Gastroesophageal sphincter (tissue), 4 donors: ENCODE measurements at regions not wholly inside any gene's neighbourhood (a gene's known extent, or its start where the extent isn't known, plus 50 kb on each side); places are given as distances from the start of the nearest gene placed in this dataset.

Experiments used
- ATAC-seq: fragments of 150-250 bp; one replicate; pipeline ENCODE4 v1.9.1; 2016; ENCODE audit warnings: mild to moderate bottlenecking, moderate library complexity
- H3K27ac ChIP-seq, 4 donors: fragments of 200-600 bp; sonication (generic) in 3 of 4; 1 replicate in 3 of 4; 2 replicates in 1 of 4; pipeline ENCODE4 v1.5.1; 2016 to 2019
- H3K27me3 ChIP-seq: fragments of 200-600 bp; sonication (generic); one replicate; pipeline ENCODE4 v1.5.1; 2019
- H3K36me3 ChIP-seq, 2 donors: fragments of 200-600 bp; sonication (generic); one replicate each; pipeline ENCODE4 v1.5.1; 2019; ENCODE audit warnings: control low read depth in 1 of 2
- H3K4me1 ChIP-seq, 3 donors: fragments of 200-600 bp; sonication (generic); 1 replicate in 2 of 3; 2 replicates in 1 of 3; pipeline ENCODE4 v1.5.1; 2016 to 2019; ENCODE audit warnings: control low read depth in 2 of 3
- H3K4me3 ChIP-seq, 2 donors: fragments of 200-600 bp; sonication (generic); one replicate each; pipeline ENCODE4 v1.5.1; 2019; ENCODE audit warnings: mild to moderate bottlenecking in 1 of 2, moderate library complexity in 1 of 2
- H3K9me3 ChIP-seq, 3 donors: fragments of 200-600 bp; sonication (generic); one replicate each; pipeline ENCODE4 v1.5.1; 2017 to 2019; ENCODE audit warnings: control low read depth in 2 of 3
- EP300 ChIP-seq: sonication (generic); formaldehyde crosslinking; IDR thresholded peaks from one replicate; pipeline ENCODE4 v1.6.1; 2017; ENCODE audit warnings: antibody characterized with exemption, mild to moderate bottlenecking
- POLR2A ChIP-seq, 2 donors: fragments of 450-650 bp; IDR thresholded peaks; one replicate each; pipeline ENCODE4 v1.6.1; 2017; ENCODE audit warnings: antibody characterized with exemption in 2 of 2, mild to moderate bottlenecking in 2 of 2, moderate library complexity in 1 of 2
- POLR2AphosphoS5 ChIP-seq: sonication (generic); formaldehyde crosslinking; IDR thresholded peaks from one replicate; pipeline ENCODE4 v1.6.1; 2017; ENCODE audit warnings: antibody characterized with exemption
- WGBS, 2 donors: methylation state at CpG; one replicate each; pipeline ENCODE4 v1.1.5; 2018; ENCODE audit warnings: low coverage in 1 of 2; 5-methylcytosine and 5-hydroxymethylcytosine counted together
- TF ChIP-seq, protein P1 (sequence below), 4 experiments: fragments of 200-600 bp in 2 of 4; fragments of 450-650 bp in 2 of 4; sonication (generic) in 1 of 4; IDR thresholded peaks; one replicate each; pipeline ENCODE4 v1.5.1; 2017 to 2019; ENCODE audit warnings: antibody characterized with exemption in 4 of 4, mild to moderate bottlenecking in 2 of 4, moderate library complexity in 2 of 4

DNA sequence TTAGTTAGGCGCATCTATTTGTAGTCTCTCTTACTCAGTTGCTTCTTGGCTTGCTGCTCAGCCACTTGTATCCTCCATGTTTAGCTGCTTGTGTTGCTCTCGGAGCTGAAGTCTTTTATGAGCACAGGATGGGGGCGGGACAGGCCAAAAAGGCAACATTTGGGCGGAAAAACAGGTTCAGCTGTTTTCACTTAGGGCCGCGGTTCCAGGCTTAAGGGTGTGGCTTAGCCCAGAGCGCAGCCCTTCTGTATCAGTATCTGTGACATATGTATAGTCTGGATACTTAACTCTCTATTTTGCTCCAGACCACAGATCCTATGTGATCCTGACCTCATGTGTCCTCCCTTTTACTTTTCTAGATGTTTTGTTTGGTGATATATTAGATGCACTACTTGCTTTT is 763.5 kb downstream of the SUCLG1 start:
- TF ChIP-seq POLR2A (IDR thresholded peaks at IDR 0.05) (no peak), POLR2AphosphoS5 (no peak), EP300 (no peak)
- TF ChIP-seq, protein P1, sequence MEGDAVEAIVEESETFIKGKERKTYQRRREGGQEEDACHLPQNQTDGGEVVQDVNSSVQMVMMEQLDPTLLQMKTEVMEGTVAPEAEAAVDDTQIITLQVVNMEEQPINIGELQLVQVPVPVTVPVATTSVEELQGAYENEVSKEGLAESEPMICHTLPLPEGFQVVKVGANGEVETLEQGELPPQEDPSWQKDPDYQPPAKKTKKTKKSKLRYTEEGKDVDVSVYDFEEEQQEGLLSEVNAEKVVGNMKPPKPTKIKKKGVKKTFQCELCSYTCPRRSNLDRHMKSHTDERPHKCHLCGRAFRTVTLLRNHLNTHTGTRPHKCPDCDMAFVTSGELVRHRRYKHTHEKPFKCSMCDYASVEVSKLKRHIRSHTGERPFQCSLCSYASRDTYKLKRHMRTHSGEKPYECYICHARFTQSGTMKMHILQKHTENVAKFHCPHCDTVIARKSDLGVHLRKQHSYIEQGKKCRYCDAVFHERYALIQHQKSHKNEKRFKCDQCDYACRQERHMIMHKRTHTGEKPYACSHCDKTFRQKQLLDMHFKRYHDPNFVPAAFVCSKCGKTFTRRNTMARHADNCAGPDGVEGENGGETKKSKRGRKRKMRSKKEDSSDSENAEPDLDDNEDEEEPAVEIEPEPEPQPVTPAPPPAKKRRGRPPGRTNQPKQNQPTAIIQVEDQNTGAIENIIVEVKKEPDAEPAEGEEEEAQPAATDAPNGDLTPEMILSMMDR (IDR thresholded peaks at IDR 0.05): no peak
- Histone ChIP-seq H3K27ac (no peak overlapping the region), H3K4me3 (no peak overlapping the region), H3K4me1 (no peaks in the 10 kb centered on the region), H3K9me3 (no peaks in the 10 kb centered on the region), H3K36me3 (no peaks in the 10 kb centered on the region), H3K27me3 (no peaks in the 10 kb centered on the region)
- 80 to 92% methylated on average over 2 to 5 of the region's 7 CpGs for WGBS, 2 donors
- ATAC-seq: no peak

- H3K36me3 ChIP-seq: no peaks in the 10 kb centered on the region
- WGBS, 2 donors: 40% methylated on average over 1 of the region's 13 CpGs; no CpG with 5 or more reads in 1 of the 2 donors
- ATAC-seq: no peak
- H3K4me3 ChIP-seq: no peak overlapping the region
- H3K9me3 ChIP-seq: no peaks in the 10 kb centered on the region
- no peak for TF ChIP-seq EP300
- TF ChIP-seq POLR2A (IDR thresholded peaks at IDR 0.05): no peak
- TF ChIP-seq POLR2AphosphoS5: no peak
- TF ChIP-seq, protein P1 (IDR thresholded peaks at IDR 0.05): no peak
- H3K4me1 ChIP-seq: no peaks in the 10 kb centered on the region
- H3K27me3 ChIP-seq: no peaks in the 10 kb centered on the region
- no peak overlapping the region for H3K27ac ChIP-seq
These were observed 764.0 kb downstream of the SUCLG1 start for GRCh38 chr2:83695037-83695436.

DNA sequence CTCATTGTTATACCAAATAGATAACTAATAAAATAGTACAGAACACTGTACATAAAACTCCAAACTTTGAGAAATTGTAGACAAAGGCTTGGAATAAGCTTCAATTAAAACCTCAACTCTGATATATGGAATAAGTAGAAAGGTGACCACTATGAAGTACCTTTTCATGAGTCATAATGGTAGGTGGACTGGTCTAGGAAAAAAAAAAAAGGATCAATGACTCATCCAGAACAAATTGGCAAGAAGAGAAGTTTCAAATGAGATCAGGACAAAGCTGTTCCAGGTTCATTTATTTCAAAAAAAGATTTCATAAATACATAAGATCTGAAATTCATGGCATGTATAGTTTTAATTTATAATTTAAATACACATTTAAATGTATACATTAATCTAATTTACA is 769.7 kb downstream of the SUCLG1 start:
- no peak for ATAC-seq
- Histone ChIP-seq H3K27ac (no peak overlapping the region), H3K9me3 (no peaks in the 10 kb centered on the region), H3K4me3 (no peak overlapping the region), H3K36me3 (no peaks in the 10 kb centered on the region), H3K27me3 (no peaks in the 10 kb centered on the region), H3K4me1 (no peaks in the 10 kb centered on the region)
- TF ChIP-seq POLR2AphosphoS5 (no peak), EP300 (no peak)

DNA sequence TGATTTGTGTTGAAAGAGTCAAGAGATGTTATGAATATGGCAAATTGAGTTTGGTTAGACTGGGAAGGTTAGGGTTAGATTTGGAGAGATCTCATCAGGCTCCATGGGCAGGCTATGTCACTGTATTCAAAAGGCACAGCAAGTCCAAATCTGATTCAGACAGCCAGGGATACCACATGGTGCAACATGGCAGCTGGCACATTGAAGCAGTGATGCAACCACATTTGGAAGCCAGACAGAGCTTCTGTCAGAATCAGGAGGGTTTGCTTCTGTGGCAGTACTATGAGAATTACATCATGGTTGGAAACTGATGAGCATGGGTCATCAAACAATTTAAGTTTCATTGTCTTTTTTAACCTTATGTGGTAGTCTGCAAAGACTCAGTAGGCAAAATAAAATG is 772.2 kb downstream of the SUCLG1 start:
- H3K4me1 ChIP-seq: no peaks in the 10 kb centered on the region
- no peak overlapping the region for H3K4me3 ChIP-seq
- H3K36me3 ChIP-seq: no peaks in the 10 kb centered on the region
- no peak for ATAC-seq
- TF ChIP-seq EP300: no peak
- no peak for TF ChIP-seq POLR2AphosphoS5
- no peaks in the 10 kb centered on the region for H3K27me3 ChIP-seq
- no peaks in the 10 kb centered on the region for H3K9me3 ChIP-seq
- H3K27ac ChIP-seq: no peak overlapping the region

DNA sequence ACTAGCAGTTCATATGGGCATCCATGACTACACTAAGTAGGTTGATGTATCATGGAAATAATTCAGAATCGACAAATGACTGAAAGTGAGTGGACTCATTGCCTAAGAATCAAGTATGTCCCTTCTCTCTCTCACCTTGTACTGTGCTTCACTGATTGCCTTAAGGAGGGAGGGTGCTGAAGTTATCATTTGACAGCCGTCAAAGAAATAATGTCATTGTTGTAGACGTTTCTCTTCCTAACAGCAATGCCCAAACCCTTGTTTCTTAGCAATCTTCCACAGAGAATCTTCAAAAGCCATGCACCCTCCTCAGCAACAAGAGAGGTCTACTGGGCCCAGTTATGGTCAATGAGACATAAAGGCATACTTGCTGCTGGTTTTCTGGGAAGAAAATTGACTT is 785.0 kb downstream of the SUCLG1 start:
- Histone ChIP-seq H3K4me1 (no peaks in the 10 kb centered on the region), H3K9me3 (peaks cover 0 to 5% (median 0%) of the 10 kb centered on the region in 3 donors), H3K27me3 (no peaks in the 10 kb centered on the region), H3K4me3 (no peak overlapping the region), H3K36me3 (no peaks in the 10 kb centered on the region), H3K27ac (no peak overlapping the region)
- WGBS, 2 donors: 75 to 88% methylated on average over 2 to 3 of the region's 3 CpGs
- ATAC-seq: no peak
- TF ChIP-seq POLR2AphosphoS5: no peak
- no peak for TF ChIP-seq POLR2A (IDR thresholded peaks at IDR 0.05)
- TF ChIP-seq EP300: no peak
- TF ChIP-seq, protein P1 (IDR thresholded peaks at IDR 0.05): no peak

DNA sequence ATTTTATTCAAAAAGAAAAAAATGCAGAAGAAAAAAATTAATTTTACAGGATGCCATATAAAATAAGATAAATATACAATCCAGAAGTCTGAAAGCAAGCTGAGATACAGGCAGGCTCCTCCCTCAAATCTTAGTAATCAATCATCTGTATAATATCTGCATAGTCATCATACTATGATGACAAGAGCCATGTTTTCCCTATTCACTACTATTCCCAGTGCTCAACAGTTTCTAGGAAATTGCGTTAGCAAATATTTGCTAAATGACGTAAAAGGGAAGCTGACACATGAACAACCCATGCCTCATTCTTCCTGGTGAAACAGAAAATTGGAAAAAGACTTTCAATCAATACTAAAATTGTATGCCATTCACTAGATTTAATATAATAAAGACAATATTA is 793.2 kb downstream of the SUCLG1 start:
- Histone ChIP-seq H3K27me3 (no peaks in the 10 kb centered on the region), H3K27ac (no peak overlapping the region), H3K4me1 (no peaks in the 10 kb centered on the region), H3K36me3 (no peaks in the 10 kb centered on the region), H3K4me3 (no peak overlapping the region), H3K9me3 (no peaks in the 10 kb centered on the region)
- TF ChIP-seq, protein P1 (IDR thresholded peaks at IDR 0.05): no peak
- no peak for ATAC-seq
- 63 to 72% methylated on average over 2 of the region's 2 CpGs for WGBS, 2 donors
